ENCODE measurements at regions not wholly inside any gene's neighbourhood (a gene's known extent, or its start where the extent isn't known, plus 50 kb on each side); places are given as distances from the start of the nearest gene placed in this dataset.

DNA sequence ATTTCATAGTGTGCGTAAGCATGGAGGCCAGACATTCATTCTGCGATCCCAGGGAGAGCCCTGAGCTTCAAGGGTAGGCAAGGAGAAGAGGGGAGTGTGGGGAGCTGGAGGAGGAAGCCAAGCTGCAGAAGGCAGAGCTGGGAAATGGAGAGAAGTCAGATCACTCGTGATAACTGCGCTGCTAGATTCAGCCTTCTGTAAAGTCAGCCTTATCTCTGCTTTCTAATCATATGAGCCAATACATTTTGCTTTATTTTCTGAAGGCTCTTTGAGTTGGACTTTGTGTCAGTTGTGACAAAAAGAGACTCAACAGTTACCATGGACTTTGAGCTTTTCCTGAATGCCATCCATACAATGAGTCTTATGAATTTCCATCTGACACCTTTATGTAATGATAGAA, 61.7 kb upstream of the CREB5 start:
- TF ChIP-seq, protein P1, sequence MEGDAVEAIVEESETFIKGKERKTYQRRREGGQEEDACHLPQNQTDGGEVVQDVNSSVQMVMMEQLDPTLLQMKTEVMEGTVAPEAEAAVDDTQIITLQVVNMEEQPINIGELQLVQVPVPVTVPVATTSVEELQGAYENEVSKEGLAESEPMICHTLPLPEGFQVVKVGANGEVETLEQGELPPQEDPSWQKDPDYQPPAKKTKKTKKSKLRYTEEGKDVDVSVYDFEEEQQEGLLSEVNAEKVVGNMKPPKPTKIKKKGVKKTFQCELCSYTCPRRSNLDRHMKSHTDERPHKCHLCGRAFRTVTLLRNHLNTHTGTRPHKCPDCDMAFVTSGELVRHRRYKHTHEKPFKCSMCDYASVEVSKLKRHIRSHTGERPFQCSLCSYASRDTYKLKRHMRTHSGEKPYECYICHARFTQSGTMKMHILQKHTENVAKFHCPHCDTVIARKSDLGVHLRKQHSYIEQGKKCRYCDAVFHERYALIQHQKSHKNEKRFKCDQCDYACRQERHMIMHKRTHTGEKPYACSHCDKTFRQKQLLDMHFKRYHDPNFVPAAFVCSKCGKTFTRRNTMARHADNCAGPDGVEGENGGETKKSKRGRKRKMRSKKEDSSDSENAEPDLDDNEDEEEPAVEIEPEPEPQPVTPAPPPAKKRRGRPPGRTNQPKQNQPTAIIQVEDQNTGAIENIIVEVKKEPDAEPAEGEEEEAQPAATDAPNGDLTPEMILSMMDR (conservative IDR thresholded peaks at IDR 0.05 in 1 of 2, IDR thresholded peaks at IDR 0.05 in 1 of 2; ENCODE audit: low read depth in 1 of 2, low read length in 2 of 2), result no peak
- no peak for TF ChIP-seq EZH2 (IDR thresholded peaks at IDR 0.05; ENCODE audit: low read length, missing control alignments)
